Endothelial cell of umbilical vein (primary cell): ENCODE measurements at regions not wholly inside any gene's neighbourhood (a gene's known extent, or its start where the extent isn't known, plus 50 kb on each side); places are given as distances from the start of the nearest gene placed in this dataset.
A peak's percentile ranks its signal among the peaks of the same experiment; 100 is the strongest.

Experiments used
- FOS ChIP-seq: IDR thresholded peaks from 2 replicates; pipeline ENCODE4 v1.6.1; 2011; ENCODE audit warnings: mild to moderate bottlenecking, low read length, moderate library complexity, borderline replicate concordance; ENCODE audit not compliant: insufficient read depth
- JUN ChIP-seq: IDR thresholded peaks from 2 replicates; pipeline ENCODE4 v1.6.1; 2011; ENCODE audit warnings: borderline replicate concordance, low read depth; ENCODE audit not compliant: insufficient read length, insufficient read depth
- POLR2A ChIP-seq: IDR thresholded peaks from 2 replicates; pipeline ENCODE4 v1.6.1; 2012; ENCODE audit warnings: low read depth, mild to moderate bottlenecking, control low read depth, low read length
- POLR2AphosphoS5 ChIP-seq: IDR thresholded peaks from 2 replicates; pipeline ENCODE4 v1.6.1; 2012; ENCODE audit warnings: low read depth, mild to moderate bottlenecking, control low read depth, low read length, moderate library complexity; ENCODE audit not compliant: insufficient read depth
- TF ChIP-seq, protein P1 (sequence below), 2 donors: IDR thresholded peaks; 1 replicate in 1 of 2; 2 replicates in 1 of 2; pipeline ENCODE4 v1.5.1; 2011; ENCODE audit warnings: low read length in 2 of 2, mild to moderate bottlenecking in 2 of 2, moderate library complexity in 2 of 2, control low read depth in 1 of 2, inconsistent platforms in 1 of 2, low read depth in 1 of 2; ENCODE audit not compliant: insufficient read depth in 1 of 2; ENCODE audit errors: extremely low read depth in 1 of 2
- TF ChIP-seq, protein P2 (sequence below): IDR thresholded peaks from 2 replicates; pipeline ENCODE4 v1.6.1; 2011; ENCODE audit not compliant: insufficient read depth, insufficient read length

DNA sequence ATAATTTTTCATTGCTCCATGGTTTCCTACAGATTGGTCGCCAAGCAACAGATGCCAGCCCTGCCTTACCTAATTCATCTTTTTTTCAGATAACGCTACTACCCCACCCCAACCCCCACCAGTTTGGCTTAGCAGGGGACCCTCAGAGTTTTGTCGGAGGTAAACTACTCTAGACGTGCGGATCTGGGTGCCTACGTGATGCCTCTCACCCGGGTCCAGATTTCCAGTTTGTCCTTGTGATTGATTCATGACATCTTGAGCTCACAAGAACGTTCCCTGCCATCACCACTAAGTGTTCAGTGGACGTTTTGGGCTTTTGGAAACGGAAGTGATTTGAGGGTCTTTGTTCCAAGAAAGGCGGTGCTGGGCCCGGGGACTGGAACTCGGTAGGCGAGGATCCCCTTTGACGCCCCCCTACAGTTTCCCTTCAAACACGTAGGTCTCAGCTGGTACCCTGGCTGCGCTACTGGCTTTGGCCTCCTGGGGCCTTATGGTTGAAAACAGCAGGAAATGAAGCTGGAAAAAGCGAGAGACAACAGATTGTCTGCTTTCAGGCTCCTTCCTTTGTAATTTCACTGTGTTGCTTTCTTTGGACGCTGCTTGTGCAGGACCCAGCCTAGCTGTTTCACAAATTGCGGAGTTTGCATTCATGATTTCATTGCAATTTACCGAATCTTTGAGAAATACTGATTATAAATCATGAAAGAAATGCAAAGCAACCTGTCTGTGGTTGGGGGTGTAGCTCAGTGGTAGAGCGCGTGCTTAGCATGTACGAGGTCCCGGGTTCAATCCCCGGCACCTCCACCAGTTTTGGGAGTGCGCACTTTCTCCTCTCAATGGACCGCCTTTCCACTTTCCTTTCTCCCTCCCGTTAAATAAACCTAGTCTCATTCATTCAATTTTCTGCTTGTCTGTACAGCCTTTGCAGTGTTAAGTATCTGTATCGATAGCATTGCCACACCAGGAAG lies 81.0 kb downstream of the GPX5 start:
- TF ChIP-seq, protein P1, sequence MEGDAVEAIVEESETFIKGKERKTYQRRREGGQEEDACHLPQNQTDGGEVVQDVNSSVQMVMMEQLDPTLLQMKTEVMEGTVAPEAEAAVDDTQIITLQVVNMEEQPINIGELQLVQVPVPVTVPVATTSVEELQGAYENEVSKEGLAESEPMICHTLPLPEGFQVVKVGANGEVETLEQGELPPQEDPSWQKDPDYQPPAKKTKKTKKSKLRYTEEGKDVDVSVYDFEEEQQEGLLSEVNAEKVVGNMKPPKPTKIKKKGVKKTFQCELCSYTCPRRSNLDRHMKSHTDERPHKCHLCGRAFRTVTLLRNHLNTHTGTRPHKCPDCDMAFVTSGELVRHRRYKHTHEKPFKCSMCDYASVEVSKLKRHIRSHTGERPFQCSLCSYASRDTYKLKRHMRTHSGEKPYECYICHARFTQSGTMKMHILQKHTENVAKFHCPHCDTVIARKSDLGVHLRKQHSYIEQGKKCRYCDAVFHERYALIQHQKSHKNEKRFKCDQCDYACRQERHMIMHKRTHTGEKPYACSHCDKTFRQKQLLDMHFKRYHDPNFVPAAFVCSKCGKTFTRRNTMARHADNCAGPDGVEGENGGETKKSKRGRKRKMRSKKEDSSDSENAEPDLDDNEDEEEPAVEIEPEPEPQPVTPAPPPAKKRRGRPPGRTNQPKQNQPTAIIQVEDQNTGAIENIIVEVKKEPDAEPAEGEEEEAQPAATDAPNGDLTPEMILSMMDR (IDR thresholded peaks at IDR 0.05; ENCODE audit: extremely low read depth in 1 of 2, insufficient read depth in 1 of 2, low read depth in 1 of 2, low read length in 2 of 2), result peak; percentile 36 to 37
- no peak for TF ChIP-seq JUN
- TF ChIP-seq, protein P2, sequence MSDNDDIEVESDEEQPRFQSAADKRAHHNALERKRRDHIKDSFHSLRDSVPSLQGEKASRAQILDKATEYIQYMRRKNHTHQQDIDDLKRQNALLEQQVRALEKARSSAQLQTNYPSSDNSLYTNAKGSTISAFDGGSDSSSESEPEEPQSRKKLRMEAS, result no peak
- no peak for TF ChIP-seq POLR2A
- no peak for TF ChIP-seq POLR2AphosphoS5
- no peak for TF ChIP-seq FOS
